AG08395 (cell line): ENCODE measurements at regions not wholly inside any gene's neighbourhood (a gene's known extent, or its start where the extent isn't known, plus 50 kb on each side); places are given as distances from the start of the nearest gene placed in this dataset.
"Not testable (repeated sequence)": the region's sequence is repeated elsewhere in the genome, so short reads cannot be mapped to it uniquely, and the experiment has no call there.

ENCODE experiments used
- DNase-seq: peaks from one replicate; pipeline ENCODE4 v3.0.0; 2012; ENCODE audit warnings: mixed read lengths, low spot score

GRCh38 chr17:22265807-22266206 is 573.5 kb downstream of the KCNJ18 start:
- DNase-seq = no peak

GRCh38 chr17:22266231-22266630 is 573.9 kb downstream of the KCNJ18 start:
- no peak for DNase-seq

- DNase-seq = no peak
These were observed 574.7 kb downstream of the KCNJ18 start for GRCh38 chr17:22267019-22267418.

GRCh38 chr17:22268214-22268911 is 576.0 kb downstream of the KCNJ18 start:
- DNase-seq = no peak

- DNase-seq = no peak
These were observed 576.5 kb downstream of the KCNJ18 start for GRCh38 chr17:22268912-22269220.

- no peak for DNase-seq
These were observed 578.1 kb downstream of the KCNJ18 start for GRCh38 chr17:22270381-22270780.

GRCh38 chr17:22270809-22271208 is 578.5 kb downstream of the KCNJ18 start:
- DNase-seq = not testable (repeated sequence)

- DNase-seq = no peak
These were observed 580.2 kb downstream of the KCNJ18 start for GRCh38 chr17:22272363-22273146.

GRCh38 chr17:22273308-22273707 is 581.0 kb downstream of the KCNJ18 start:
- DNase-seq = no peak

- DNase-seq = no peak
These were observed 585.3 kb downstream of the KCNJ18 start for GRCh38 chr17:22277595-22277994.

- DNase-seq = no peak
These were observed 586.3 kb downstream of the KCNJ18 start for GRCh38 chr17:22278302-22279275.

GRCh38 chr17:22286337-22287041 is 594.2 kb downstream of the KCNJ18 start:
- DNase-seq = no peak

GRCh38 chr17:22298484-22298951 is 606.2 kb downstream of the KCNJ18 start:
- not testable (repeated sequence) for DNase-seq

GRCh38 chr17:22300177-22300576 is 607.9 kb downstream of the KCNJ18 start:
- no peak for DNase-seq

GRCh38 chr17:22300731-22301352 is 608.5 kb downstream of the KCNJ18 start:
- no peak for DNase-seq

- no peak for DNase-seq
These were observed 609.0 kb downstream of the KCNJ18 start for GRCh38 chr17:22301353-22301745.

GRCh38 chr17:22303096-22303495 is 610.8 kb downstream of the KCNJ18 start:
- DNase-seq = no peak

- DNase-seq = no peak
These were observed 611.5 kb downstream of the KCNJ18 start for GRCh38 chr17:22303865-22304264.

- DNase-seq = no peak
These were observed 612.5 kb downstream of the KCNJ18 start for GRCh38 chr17:22304667-22305303.

- DNase-seq = no peak
These were observed 613.2 kb downstream of the KCNJ18 start for GRCh38 chr17:22305356-22306071.
